HG02759 (cell line): ENCODE measurements at regions not wholly inside any gene's neighbourhood (a gene's known extent, or its start where the extent isn't known, plus 50 kb on each side); places are given as distances from the start of the nearest gene placed in this dataset.

Experiments
- ATAC-seq: cut with Tn5 transposase; IDR thresholded peaks from one replicate; pipeline ENCODE4 v1.9.1; 2021; ENCODE audit warnings: mild to moderate bottlenecking, moderate library complexity; ENCODE audit not compliant: unreplicated experiment

DNA sequence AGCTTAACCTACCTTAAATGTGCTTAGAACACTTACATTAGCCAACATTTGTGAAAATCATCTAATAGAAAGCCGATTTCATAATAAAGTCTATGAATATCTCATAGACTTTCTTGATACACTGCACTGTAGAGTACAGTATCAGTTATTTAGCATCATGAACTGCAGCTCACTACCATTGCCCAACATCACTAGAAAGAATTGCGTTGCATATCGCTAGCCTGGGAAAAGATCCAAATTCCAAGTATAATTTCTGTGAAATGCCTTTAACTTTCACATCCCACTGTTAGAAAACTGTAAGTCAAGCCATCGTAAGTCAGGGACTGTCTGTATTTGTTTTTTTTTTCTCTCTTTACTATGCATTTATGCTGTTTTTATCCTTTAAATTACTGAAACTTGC, 918.6 kb upstream of the PABPC4L start:
- ATAC-seq = no peak

- no peak for ATAC-seq
Observed at GRCh38 chr4:135114079-135114478, 912.5 kb upstream of the PABPC4L start.

- ATAC-seq = no peak
Observed at GRCh38 chr4:135098061-135098460, 896.5 kb upstream of the PABPC4L start.

DNA sequence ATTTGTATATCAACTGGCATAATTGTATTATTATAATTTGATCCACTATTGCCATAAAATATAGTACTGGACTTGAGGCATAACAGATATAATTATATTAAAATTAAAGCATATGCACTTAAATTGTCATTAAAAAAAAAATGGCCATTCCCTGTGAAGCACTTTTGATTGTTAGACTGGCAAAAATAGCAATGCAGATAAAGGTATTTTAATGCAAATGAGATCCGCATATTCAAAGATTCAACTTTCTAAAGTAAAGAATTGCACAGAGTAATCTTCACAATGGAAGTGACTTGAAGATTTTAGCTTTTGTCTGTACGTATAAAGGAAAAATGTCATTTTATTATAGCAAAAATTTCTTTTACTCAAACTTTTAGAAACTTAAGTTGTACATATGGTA, 871.8 kb upstream of the PABPC4L start:
- ATAC-seq = no peak

DNA sequence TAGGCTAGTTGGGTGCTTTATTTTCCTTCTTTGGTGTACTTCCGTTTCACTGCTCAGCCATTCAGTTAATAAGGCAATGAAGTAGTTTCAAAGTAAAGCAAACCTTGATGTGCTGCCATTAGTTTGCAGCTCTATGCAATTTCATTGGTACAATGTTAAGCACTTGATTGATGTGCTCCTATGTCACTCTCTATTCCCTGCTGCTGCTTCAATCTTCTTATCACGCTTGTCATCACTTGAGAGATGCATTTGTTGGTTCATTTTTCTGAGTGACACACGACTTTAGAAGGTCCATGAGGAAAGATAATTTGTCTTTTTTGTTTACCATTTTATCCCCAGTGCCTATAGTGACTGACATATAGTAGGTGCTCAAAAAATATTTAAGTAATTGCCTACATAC, 871.0 kb upstream of the PABPC4L start:
- ATAC-seq = no peak

DNA sequence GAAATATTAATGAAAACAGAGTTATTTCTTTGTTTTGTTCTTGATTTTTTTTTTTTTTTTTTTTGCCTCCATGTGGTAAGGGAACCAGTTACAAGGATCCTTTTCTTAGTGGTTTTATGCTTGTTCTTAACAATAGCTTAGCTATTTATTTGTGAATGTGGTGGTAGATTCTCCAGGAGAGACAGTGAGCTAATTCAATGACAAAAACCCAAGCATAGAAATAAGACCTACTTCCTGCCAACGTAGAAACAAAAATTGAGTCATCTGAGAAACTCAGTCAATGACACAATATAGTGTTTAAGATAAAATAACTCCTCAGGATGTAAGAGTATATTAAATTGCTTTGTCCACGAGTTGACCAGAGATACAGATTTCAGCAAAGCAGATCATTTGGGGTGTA, 863.8 kb upstream of the PABPC4L start:
- no peak for ATAC-seq

DNA sequence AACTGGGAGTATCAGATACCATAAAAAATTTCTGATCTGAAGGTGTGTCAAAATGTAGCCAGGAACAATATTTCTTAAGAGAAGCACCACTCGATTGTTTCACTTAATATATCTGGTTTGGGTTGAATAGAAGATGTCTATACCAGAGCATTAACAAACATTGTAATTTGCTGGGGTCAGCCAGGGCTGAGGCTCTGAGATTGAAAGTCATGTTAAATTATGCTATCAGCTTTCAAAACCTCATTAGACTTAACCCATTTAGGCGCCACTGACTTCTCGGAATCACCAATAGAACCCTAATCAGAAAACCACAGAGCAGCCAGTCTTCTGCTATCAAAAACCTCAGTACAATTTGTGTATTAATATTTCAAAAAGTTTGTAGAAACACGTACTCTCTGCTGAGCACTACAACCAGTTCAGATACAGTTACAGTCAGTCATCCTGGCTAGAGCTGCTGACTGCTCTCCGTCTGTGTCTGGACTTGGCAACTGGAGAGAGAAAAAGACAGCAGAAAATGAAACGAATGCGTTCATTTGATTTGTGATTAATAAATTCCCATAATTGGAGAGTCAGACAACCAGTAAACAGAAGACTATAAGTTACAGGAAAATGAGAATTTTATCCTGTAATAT, 848.6 kb upstream of the PABPC4L start:
- ATAC-seq = no peak

- ATAC-seq = no peak
Observed at GRCh38 chr4:135032670-135033069, 831.1 kb upstream of the PABPC4L start.

GRCh38 chr4:135015771-135016170, 814.2 kb upstream of the PABPC4L start:
- ATAC-seq = no peak

DNA sequence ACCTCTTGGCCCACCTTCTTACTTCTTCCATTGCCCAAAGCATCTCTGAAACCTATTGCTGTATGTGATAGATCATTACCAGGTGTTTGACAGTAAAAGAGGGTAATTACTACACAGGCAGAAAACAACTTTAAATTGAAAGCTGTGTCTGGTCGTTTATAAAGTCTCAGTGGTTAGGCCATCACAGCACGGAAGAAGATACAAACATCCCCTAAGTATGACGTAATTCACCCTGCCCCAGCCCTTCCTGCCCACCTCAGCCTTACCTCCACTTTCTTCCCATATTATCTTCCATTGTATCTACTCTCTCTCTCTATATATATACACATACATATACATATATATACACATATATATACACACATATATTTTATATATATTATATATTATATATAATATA, 805.8 kb upstream of the PABPC4L start:
- no peak for ATAC-seq

GRCh38 chr4:134999169-134999568, 797.6 kb upstream of the PABPC4L start:
- no peak for ATAC-seq

GRCh38 chr4:134961963-134962362, 760.4 kb upstream of the PABPC4L start:
- no peak for ATAC-seq

GRCh38 chr4:134958862-134959261, 757.3 kb upstream of the PABPC4L start:
- no peak for ATAC-seq

DNA sequence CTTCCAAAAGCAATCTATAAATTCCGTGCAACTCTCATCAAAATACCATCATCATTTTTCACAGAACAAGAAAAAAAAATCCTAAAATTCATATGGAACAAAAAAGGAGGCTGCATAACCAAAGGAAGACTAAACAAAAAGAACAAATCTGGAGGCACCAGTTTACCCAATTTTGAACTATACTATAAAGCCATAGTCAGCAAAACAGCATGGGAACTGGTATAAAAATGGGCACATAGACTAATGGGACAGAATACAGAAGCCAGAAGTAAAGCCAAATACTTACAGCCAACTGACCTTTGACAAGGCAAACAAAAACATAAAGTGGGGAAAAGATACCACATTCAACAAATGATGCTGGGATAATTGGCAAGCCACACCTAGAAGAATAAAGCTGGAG, 753.5 kb upstream of the PABPC4L start:
- no peak for ATAC-seq

DNA sequence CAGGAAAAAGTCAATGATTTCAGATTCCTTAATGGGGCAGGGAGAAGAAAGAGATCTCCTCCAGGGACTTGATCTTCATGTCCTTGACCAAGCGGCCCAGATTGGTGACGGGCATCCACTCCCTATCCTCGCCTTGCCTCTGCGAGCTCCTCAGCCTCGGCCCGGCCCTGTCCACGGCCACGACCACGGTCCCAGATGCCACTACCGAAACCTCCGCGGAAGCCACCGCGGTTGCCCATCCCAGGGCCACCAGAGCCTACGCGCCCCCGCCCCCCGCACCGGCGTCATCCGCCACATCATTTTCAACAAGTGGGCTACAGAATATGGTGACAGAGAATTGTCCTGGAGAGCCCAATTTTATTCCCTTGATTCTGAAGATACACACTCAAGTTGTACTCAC, 751.2 kb upstream of the PABPC4L start:
- no peak for ATAC-seq

- no peak for ATAC-seq
Observed at GRCh38 chr4:134952305-134952704, 750.7 kb upstream of the PABPC4L start.

- ATAC-seq = no peak
Observed at GRCh38 chr4:134948110-134948642, 746.6 kb upstream of the PABPC4L start.

GRCh38 chr4:134944115-134944514, 742.5 kb upstream of the PABPC4L start:
- no peak for ATAC-seq

GRCh38 chr4:134936014-134936413, 734.4 kb upstream of the PABPC4L start:
- ATAC-seq = no peak

DNA sequence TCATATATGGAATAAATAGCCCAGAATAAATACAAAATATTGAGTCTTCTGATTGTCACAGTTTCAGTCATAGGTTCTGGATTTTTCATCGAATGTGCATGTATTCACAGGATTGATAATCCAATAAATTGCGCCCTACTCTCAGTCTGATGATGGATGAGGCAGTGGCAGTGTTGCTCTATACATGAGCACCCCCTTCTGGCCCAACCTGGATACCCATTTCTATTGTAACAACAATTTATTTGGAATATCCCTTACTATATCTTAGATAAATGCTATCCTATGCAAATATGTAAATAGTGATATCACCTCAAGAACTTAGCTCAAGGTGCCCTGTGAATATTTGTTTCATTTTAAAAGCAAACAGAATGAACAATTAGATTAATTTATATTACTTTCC, 733.7 kb upstream of the PABPC4L start:
- ATAC-seq = no peak

GRCh38 chr4:134934036-134934808, 732.6 kb upstream of the PABPC4L start:
- no peak for ATAC-seq

GRCh38 chr4:134915355-134915754, 713.8 kb upstream of the PABPC4L start:
- ATAC-seq = no peak
